M059J (cell line): ENCODE measurements at regions not wholly inside any gene's neighbourhood (a gene's known extent, or its start where the extent isn't known, plus 50 kb on each side); places are given as distances from the start of the nearest gene placed in this dataset.
"Not testable (repeated sequence)": the region's sequence is repeated elsewhere in the genome, so short reads cannot be mapped to it uniquely, and the experiment has no call there.

Experiments
- DNase-seq: peaks from one replicate; pipeline ENCODE4 v3.0.0-alpha.2; 2012; ENCODE audit warnings: low read depth

DNA sequence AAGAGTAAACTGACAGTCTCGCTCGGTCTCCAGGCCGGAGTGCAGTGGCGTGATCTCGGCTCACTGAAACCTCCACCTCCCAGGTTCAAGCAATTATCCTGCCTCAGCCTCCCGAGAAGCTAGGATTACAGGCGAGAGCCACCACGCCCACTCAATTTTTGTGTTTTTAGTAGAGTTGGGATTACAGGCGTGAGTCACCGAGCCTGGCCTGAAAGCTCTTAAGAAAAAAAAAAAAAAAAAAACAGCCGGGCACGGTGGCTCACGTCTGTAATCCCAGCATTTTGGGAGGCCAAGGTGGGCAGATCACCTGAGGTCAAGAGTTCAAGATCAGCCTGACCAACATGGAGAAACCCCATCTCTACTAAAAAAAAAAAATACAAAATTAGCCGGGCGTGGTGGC lies 55.3 kb upstream of the THOC2 start:
- peak; percentile 76 for DNase-seq

DNA sequence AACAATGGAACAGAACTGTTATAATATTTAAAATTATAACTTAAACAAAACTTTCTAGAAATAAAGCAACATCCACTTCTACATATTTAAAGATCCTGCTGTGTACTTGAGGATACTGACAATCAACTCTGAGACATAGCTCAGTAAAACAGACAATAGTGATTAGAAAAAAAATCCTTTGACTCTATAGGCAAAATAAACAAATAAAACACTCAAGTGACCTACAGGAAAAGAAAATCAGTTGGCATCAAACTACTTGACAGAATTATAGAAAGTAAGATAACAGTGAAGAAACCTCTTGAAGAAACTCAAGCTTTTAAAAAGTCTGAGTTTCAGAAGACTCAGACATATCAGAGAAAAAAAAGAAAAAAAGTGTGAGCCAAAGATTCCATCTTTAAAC lies 55.9 kb upstream of the THOC2 start:
- DNase-seq: no peak

DNA sequence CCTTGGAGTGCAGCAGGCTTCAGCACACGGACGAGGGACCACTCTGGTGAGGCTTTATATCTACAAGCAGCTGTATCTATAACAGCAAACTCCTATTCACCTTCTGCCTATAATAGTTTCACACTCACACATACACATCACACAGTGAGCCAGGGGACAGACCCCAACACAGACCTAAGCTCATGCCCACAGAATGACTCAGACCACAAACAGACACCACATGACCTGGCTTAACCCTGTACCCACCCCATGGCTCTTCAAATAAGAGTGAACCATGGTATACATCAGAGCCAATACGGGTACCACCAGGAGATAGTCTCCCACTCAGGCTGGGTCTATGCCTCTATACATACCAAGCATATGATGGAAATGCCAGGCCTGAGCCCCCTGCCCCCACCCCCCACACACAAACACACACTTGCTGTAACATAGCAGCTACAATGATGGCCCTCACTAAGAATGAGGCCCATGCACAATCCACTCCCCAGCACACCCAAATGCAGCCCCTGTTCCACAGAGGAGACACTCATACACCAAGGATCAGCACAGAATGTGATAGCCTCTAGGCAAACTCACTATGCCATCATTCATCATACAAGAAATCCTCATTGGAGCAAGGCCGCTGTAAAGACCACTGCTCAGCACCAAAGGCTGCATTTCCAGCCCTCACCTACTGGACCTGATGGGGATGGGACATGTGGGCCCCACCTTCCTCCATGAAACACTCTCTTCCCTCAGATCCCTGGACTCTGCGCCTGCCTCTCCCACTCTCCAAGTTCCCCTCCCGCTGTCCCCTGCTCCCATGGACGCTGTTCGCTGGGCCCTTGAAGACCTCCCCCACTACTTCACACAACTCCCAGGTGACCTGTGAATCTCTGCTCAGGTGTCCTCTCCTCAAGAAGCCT lies 62.1 kb upstream of the XIAP start:
- DNase-seq: peak; percentile 72

DNA sequence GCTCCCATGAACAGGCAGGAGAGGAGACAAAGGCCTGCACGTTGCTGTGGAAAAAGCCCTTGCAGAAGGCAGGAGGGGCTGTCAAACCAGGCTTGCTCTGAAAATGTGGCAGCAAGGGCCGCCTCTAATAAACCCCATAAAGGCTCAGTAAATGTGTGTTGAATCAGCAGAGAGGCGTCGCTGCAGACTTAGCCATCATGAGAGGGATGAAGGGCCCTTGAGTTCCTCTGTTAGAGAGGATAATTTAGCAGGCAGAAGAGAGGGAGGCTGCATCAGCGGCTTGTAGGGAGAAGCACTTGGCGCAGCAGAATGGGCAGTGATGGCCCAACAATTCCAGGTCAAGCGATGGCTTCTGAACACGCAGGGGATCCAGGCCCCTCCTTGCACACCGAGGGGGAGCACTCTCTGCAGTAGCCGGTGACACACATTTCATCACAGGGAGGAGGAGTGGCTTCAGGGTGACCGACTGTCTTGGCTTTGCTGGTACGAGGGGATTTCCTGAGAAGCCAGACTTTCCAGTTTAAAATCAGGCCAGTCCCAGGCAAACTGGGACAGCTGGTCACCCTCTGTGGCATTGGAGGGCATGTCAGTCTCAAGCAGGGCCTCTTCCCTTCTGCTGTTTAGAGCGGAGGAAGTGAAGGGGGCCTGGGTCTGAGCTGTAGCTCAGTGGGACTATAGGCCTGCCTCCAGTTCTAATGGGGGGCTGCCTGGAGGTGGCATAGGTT lies 61.0 kb upstream of the XIAP start:
- peak; percentile 43 for DNase-seq

DNA sequence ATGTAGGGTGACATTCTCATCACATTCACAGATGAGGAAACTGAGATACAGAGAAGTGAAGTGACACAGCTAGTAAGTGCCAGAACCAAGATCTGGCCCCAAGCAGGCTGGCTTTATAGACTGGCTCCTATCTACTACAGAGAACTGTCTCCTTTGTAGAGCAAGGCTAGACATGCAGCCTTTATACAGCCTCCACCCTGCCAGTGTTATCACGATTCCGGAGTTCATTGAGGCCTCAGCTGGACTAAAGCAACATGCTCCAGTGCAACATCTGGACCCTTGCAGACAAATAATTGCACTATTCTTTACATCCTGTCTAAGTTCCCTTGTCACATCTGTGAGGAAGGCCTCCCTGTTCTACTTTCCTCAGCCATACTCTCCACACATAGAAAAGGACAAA lies 58.0 kb upstream of the XIAP start:
- DNase-seq: no peak

DNA sequence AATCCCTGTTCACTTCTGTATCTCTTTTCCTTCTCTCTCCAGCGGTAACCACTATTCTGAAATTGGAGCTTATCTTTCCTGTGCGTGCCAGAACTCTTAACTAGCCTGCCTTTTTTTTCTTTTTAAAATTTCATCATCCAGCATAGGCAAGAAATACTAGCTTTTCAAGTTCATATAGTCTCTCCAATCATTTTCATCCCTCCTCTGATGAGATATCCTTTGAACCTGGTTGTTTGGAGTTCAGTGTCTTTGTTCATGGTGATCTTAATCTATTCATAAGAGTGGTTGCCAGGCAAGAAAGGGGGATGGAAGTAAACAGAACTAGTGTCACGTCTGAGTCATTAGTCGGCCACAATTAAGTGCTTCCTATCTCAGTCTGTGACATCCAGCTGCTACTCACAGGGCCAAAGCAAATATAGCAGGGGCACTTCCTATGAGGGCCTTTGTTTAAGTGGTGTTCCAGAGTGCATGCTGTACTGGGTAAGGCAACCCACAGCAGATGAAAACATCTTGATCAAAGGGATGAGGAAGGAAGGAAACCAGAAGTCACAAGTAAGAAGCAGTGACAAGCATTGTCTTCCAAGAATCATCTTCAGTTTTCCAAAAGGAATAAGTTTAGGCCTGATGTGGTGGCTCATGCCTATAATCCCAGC lies 56.4 kb upstream of the XIAP start:
- DNase-seq: peak; percentile 98

DNA sequence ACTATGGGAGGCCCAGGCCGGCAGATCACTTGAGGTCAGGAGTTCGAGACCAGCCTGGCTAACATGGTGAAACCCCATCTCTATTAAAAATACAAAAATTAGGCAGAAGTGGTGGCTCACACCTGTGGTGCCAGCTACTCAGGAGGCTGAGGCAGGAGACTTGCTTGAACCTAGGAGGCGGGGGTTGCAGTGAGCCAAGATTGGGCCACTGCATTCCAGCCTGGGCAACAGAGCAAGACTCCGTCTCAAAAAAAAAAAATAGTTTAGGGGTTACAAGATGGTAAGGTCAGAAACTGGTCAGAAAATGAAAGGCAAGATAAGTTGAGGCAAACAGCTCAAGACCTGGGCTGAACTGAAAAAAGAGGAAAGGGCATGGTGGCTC lies 55.9 kb upstream of the XIAP start:
- DNase-seq: not testable (repeated sequence)

DNA sequence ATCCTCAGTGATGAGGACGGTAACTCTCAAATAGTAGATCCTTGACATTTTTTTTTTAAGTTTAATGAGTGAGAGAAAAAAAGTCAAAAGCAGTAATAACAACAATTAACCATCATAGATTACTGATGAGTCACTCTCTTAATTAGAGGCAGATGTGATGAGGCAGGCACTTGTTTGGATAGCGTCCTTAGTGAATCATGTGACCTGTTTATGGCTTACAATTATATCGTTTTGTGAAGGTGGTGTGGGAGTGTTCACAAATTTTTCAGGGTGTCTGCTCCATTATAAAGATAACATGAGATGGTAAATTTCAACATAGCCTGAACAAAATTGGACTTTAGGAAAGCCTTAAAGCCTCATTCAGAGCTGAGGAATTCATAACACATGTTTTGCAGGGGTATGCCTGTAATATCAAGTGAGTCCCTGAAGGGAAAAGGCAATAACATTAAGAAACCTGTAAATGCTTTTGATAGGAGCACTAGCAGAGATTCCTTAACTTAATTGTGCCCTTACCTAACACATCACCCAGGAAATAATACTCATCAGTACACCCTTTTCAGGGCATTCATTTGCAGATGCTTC lies 51.9 kb upstream of the XIAP start:
- peak; percentile 51 for DNase-seq

DNA sequence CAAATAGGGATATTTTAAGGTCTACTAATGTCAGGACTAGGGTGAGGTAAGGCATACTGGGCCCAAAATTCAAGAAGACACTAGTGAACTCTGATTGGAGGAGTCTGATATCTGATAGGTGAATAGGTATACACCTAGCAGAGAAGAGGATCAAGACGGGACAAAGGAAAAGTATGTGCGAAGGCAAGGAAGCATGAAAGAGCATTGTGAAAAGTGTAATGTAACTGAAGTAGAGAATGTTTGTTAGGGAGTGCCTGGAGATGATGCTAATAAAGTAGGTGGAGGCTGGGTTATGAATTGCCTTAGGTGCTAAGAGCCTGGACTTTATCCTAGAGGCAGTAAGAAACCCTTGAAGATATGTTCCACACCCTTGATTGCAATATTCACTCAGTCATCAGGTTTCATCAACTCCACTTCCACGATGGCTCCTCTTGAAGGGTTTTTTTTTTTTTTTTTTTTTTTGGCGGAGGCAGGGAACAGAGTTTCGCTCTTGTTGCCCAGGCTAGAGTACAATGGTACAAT lies 49.9 kb upstream of the XIAP start:
- DNase-seq: no peak
